Effector CD4-positive, alpha-beta T cell (primary cell): ENCODE measurements at regions not wholly inside any gene's neighbourhood (a gene's known extent, or its start where the extent isn't known, plus 50 kb on each side); places are given as distances from the start of the nearest gene placed in this dataset.

Experiments
- DNase-seq: peaks from one replicate; pipeline ENCODE4 v3.0.0-alpha.2; 2020

- DNase-seq: no peak
Observed at GRCh38 chr10:28250782-28251181, 52.1 kb downstream of the MPP7 start.

GRCh38 chr10:28250358-28250757 is 52.5 kb downstream of the MPP7 start:
- DNase-seq: no peak

GRCh38 chr10:28249512-28249911 is 53.4 kb downstream of the MPP7 start:
- no peak for DNase-seq

GRCh38 chr10:28248092-28248491 is 54.8 kb downstream of the MPP7 start:
- no peak for DNase-seq

- no peak for DNase-seq
Observed at GRCh38 chr10:28246023-28246422, 56.8 kb downstream of the MPP7 start.

GRCh38 chr10:28243923-28244322 is 58.9 kb downstream of the MPP7 start:
- DNase-seq: no peak

- no peak for DNase-seq
Observed at GRCh38 chr10:28242555-28243204, 60.2 kb downstream of the MPP7 start.

GRCh38 chr10:28241741-28242399 is 61.0 kb downstream of the MPP7 start:
- peak; percentile 31 for DNase-seq

GRCh38 chr10:28240400-28240799 is 62.5 kb downstream of the MPP7 start:
- no peak for DNase-seq

GRCh38 chr10:28236591-28236990 is 66.3 kb downstream of the MPP7 start:
- DNase-seq: no peak

- DNase-seq: no peak
Observed at GRCh38 chr10:28220811-28221210, 82.1 kb downstream of the MPP7 start.

GRCh38 chr10:28219251-28219650 is 83.6 kb downstream of the MPP7 start:
- no peak for DNase-seq

- no peak for DNase-seq
Observed at GRCh38 chr10:28217848-28218247, 85.0 kb downstream of the MPP7 start.

GRCh38 chr10:28215930-28216329 is 86.9 kb downstream of the MPP7 start:
- DNase-seq: no peak

- no peak for DNase-seq
Observed at GRCh38 chr10:28214219-28214618, 88.6 kb downstream of the MPP7 start.

- no peak for DNase-seq
Observed at GRCh38 chr10:28211759-28212158, 91.1 kb downstream of the MPP7 start.

GRCh38 chr10:28207799-28208198 is 95.1 kb downstream of the MPP7 start:
- no peak for DNase-seq

- no peak for DNase-seq
Observed at GRCh38 chr10:28202941-28203352, 99.9 kb downstream of the MPP7 start.

GRCh38 chr10:28201410-28202400 is 101.2 kb downstream of the MPP7 start:
- no peak for DNase-seq

GRCh38 chr10:28200775-28201174 is 102.1 kb downstream of the MPP7 start:
- DNase-seq: no peak

GRCh38 chr10:28199941-28200340 is 102.9 kb downstream of the MPP7 start:
- DNase-seq: no peak

- DNase-seq: no peak
Observed at GRCh38 chr10:28190196-28190595, 112.7 kb downstream of the MPP7 start.

GRCh38 chr10:28188526-28188925 is 114.3 kb downstream of the MPP7 start:
- DNase-seq: no peak
